Effector memory CD8-positive, alpha-beta T cell (primary cell): ENCODE measurements at regions not wholly inside any gene's neighbourhood (a gene's known extent, or its start where the extent isn't known, plus 50 kb on each side); places are given as distances from the start of the nearest gene placed in this dataset.
"Not testable (repeated sequence)": the region's sequence is repeated elsewhere in the genome, so short reads cannot be mapped to it uniquely, and the experiment has no call there.

Source experiments
- ATAC-seq: fragments of 150-1000 bp; cut with Tn5 transposase; replicated peaks from 2 replicates; pipeline ENCODE4 v1.10.0; 2021; ENCODE audit warnings: mild to moderate bottlenecking, moderate library complexity
- DNase-seq, 3 experiments: peaks; one replicate each; pipeline ENCODE4 v3.0.0; 2021
- H3K27ac Mint-ChIP-seq, 2 donors: one replicate each; pipeline ENCODE4 v1.8.0; 2022; ENCODE audit warnings: mild to moderate bottlenecking in 2 of 2, mixed read lengths in 2 of 2, moderate library complexity in 2 of 2
- H3K27me3 Mint-ChIP-seq, 2 donors: one replicate each; pipeline ENCODE4 v1.8.0; 2022; ENCODE audit warnings: mixed read lengths in 2 of 2
- H3K36me3 Mint-ChIP-seq: one replicate; pipeline ENCODE4 v1.8.0; 2022; ENCODE audit warnings: mild to moderate bottlenecking, moderate library complexity, mixed read lengths; ENCODE audit not compliant: insufficient read depth
- H3K4me1 Mint-ChIP-seq, 2 donors: one replicate each; pipeline ENCODE4 v1.8.0; 2022; ENCODE audit warnings: low read depth in 2 of 2, mixed read lengths in 2 of 2
- H3K4me3 Mint-ChIP-seq, 2 donors: one replicate each; pipeline ENCODE4 v1.8.0; 2022; ENCODE audit warnings: mild to moderate bottlenecking in 2 of 2, mixed read lengths in 2 of 2, moderate library complexity in 2 of 2
- H3K9me3 Mint-ChIP-seq, 2 donors: one replicate each; pipeline ENCODE4 v1.8.0; 2022; ENCODE audit warnings: mixed read lengths in 2 of 2

GRCh38 chr9:41783070-41783810 is 346.0 kb downstream of the CNTNAP3B start:
- not testable (repeated sequence) for H3K9me3 Mint-ChIP-seq, H3K27me3 Mint-ChIP-seq, H3K36me3 Mint-ChIP-seq, H3K4me3 Mint-ChIP-seq, DNase-seq, ATAC-seq, H3K4me1 Mint-ChIP-seq, H3K27ac Mint-ChIP-seq

- not testable (repeated sequence) for H3K4me1 Mint-ChIP-seq, H3K9me3 Mint-ChIP-seq, H3K4me3 Mint-ChIP-seq, DNase-seq, H3K36me3 Mint-ChIP-seq, H3K27me3 Mint-ChIP-seq, ATAC-seq, H3K27ac Mint-ChIP-seq
Observed at GRCh38 chr9:41781899-41782298, 347.3 kb downstream of the CNTNAP3B start.

- ATAC-seq, H3K36me3 Mint-ChIP-seq, H3K4me3 Mint-ChIP-seq, DNase-seq, H3K27me3 Mint-ChIP-seq, H3K4me1 Mint-ChIP-seq, H3K27ac Mint-ChIP-seq, H3K9me3 Mint-ChIP-seq: not testable (repeated sequence)
Observed at GRCh38 chr9:41779897-41780406, 349.3 kb downstream of the CNTNAP3B start.

GRCh38 chr9:41779192-41779591 is 350.0 kb downstream of the CNTNAP3B start:
- not testable (repeated sequence) for H3K36me3 Mint-ChIP-seq, H3K27ac Mint-ChIP-seq, H3K4me3 Mint-ChIP-seq, DNase-seq, H3K27me3 Mint-ChIP-seq, H3K4me1 Mint-ChIP-seq, ATAC-seq, H3K9me3 Mint-ChIP-seq

DNA sequence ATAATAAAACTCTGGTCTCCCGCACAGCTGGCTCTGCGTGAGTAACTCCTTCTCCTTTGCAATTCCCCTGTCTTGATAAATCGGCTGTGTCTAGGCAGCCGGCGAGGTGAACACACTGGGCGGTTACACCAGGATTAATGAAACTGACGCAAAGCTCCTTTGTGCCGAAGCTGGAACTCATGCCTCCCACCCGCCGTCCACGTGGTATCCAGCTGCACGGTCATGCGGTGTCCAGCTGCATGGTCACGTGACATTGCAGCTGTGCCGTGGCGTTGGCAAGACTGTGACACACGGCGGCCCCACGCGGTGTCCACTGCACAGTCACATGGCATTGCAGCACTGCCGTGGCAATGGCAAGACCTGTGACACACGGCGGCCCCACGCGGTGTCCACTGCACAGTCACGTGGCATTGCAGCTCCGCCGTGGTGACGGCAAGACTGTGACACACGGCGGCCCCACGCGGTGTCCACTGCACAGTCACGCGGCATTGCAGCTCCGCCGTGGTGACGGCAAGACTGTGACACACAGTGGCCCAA is 350.6 kb downstream of the CNTNAP3B start:
- H3K36me3 Mint-ChIP-seq, H3K4me3 Mint-ChIP-seq, H3K9me3 Mint-ChIP-seq, H3K27ac Mint-ChIP-seq, H3K4me1 Mint-ChIP-seq, DNase-seq, H3K27me3 Mint-ChIP-seq, ATAC-seq: not testable (repeated sequence)

DNA sequence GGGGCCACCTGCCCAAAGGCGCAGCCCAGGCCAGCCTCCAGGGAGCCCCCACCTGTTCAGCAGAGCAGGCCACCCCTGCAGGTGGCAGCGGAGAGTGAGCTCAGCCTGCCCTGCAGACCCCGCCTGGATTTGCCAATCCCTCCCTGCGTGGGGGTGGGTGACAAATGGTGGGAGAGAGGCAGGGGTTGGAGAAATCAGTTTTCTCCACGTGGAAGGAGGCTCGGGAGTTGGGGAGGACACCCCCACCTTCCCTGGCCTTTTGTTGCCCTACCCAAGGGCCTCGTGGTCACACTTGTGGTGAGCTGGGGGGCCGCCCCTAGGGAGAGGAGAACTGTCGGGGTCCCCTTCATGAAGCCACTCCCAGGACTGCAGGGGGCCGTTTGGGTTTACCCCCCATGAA is 351.7 kb downstream of the CNTNAP3B start:
- not testable (repeated sequence) for H3K9me3 Mint-ChIP-seq, H3K4me1 Mint-ChIP-seq, H3K4me3 Mint-ChIP-seq, DNase-seq, H3K36me3 Mint-ChIP-seq, H3K27me3 Mint-ChIP-seq, ATAC-seq, H3K27ac Mint-ChIP-seq

- H3K9me3 Mint-ChIP-seq, ATAC-seq, DNase-seq, H3K4me3 Mint-ChIP-seq, H3K4me1 Mint-ChIP-seq, H3K27ac Mint-ChIP-seq, H3K27me3 Mint-ChIP-seq, H3K36me3 Mint-ChIP-seq: not testable (repeated sequence)
Observed at GRCh38 chr9:41772541-41772940, 356.7 kb downstream of the CNTNAP3B start.

DNA sequence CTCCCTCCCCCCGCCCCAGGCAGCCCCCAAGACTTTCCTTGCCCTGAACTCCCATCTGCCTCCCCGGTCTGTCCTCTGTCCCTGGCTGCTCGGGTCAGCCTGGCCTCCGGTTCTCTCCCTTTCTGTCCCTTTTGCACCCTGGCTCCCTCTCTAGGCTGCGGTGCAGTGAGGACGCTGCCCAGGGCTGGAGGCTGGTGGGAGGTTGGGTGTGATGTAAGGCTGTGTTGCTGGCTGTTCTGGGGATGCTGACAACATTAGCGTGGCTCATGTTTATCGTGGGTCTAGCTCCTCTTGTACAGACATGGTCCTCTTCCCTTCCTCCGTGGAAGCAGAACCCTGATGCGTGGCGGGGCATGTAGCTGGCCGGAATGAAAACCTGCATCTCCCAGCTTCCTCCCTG is 357.5 kb downstream of the CNTNAP3B start:
- H3K4me1 Mint-ChIP-seq, H3K27ac Mint-ChIP-seq, DNase-seq, H3K9me3 Mint-ChIP-seq, H3K27me3 Mint-ChIP-seq, H3K4me3 Mint-ChIP-seq, ATAC-seq, H3K36me3 Mint-ChIP-seq: not testable (repeated sequence)

- not testable (repeated sequence) for H3K27ac Mint-ChIP-seq, H3K4me3 Mint-ChIP-seq, ATAC-seq, H3K4me1 Mint-ChIP-seq, H3K27me3 Mint-ChIP-seq, H3K9me3 Mint-ChIP-seq, DNase-seq, H3K36me3 Mint-ChIP-seq
Observed at GRCh38 chr9:41754822-41755221, 374.4 kb downstream of the CNTNAP3B start.

GRCh38 chr9:41754403-41754802 is 374.8 kb downstream of the CNTNAP3B start:
- H3K36me3 Mint-ChIP-seq, DNase-seq, H3K4me3 Mint-ChIP-seq, H3K27me3 Mint-ChIP-seq, H3K4me1 Mint-ChIP-seq, H3K27ac Mint-ChIP-seq, H3K9me3 Mint-ChIP-seq, ATAC-seq: not testable (repeated sequence)

- DNase-seq, H3K27ac Mint-ChIP-seq, H3K36me3 Mint-ChIP-seq, ATAC-seq, H3K4me3 Mint-ChIP-seq, H3K27me3 Mint-ChIP-seq, H3K4me1 Mint-ChIP-seq, H3K9me3 Mint-ChIP-seq: not testable (repeated sequence)
Observed at GRCh38 chr9:41741897-41742296, 387.3 kb downstream of the CNTNAP3B start.

DNA sequence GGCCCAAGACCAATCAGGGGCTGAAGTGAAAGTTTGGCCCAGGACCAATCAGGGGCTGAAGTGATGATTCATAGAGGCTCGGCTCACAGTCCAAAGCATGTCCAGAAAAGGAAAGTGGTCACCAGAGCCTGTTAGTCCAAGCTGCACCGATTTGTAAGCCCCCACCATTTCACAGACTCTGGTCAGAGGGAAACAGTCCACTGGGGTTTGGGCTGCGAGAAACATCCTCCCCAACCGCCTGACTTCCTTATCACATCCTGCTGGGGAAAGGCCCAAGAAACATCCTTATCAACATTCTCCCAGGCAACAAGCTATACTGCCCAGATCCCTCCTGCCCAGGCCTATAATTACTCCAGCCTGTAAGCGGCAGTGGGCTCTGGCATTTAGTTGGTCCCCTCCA is 388.1 kb downstream of the CNTNAP3B start:
- not testable (repeated sequence) for H3K36me3 Mint-ChIP-seq, H3K27me3 Mint-ChIP-seq, H3K27ac Mint-ChIP-seq, H3K4me1 Mint-ChIP-seq, H3K4me3 Mint-ChIP-seq, ATAC-seq, H3K9me3 Mint-ChIP-seq, DNase-seq

DNA sequence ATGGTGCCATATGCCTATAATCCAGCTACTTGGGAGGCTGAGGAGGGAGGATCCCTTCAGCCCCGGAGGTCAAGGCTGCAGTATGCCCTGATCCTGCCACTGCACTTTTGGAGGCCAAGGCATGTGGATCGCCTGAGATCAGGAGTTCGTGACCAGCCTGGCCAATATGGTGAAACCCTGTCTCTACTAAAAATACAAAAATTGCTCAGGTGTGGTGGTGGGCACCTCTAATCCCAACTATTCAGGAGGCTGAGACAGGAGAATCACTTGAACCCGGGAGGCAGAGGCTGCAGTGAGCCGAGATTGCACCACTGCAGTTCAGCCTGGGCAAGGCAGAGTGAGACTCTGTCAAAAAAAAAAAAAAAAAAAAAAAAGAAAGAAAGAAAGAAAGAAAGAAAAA is 390.5 kb downstream of the CNTNAP3B start:
- not testable (repeated sequence) for H3K36me3 Mint-ChIP-seq, H3K27ac Mint-ChIP-seq, H3K4me3 Mint-ChIP-seq, ATAC-seq, H3K9me3 Mint-ChIP-seq, DNase-seq, H3K27me3 Mint-ChIP-seq, H3K4me1 Mint-ChIP-seq

DNA sequence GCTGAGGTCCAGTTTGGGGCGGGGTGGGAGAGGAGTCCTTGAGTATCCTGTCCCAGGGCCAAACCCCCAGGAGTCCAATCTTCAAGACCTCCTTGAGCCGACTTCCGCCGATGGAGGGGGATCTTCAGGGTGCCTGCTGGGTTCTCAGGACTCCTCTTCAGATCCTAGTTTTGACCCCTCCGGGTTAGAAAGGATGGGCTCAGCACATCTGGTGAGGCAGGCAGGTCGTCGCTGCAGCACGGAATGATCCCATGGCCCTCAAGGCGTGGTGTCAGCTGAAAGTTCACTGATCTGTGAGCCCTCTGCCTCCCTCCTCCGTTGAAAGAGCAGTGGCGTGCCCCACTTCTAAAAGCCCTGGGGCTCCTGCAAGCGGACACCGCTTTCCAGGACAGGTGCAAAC is 430.0 kb downstream of the CNTNAP3B start:
- not testable (repeated sequence) for H3K4me3 Mint-ChIP-seq, H3K4me1 Mint-ChIP-seq, DNase-seq, H3K9me3 Mint-ChIP-seq, H3K27me3 Mint-ChIP-seq, H3K36me3 Mint-ChIP-seq, ATAC-seq, H3K27ac Mint-ChIP-seq
